Memory B cell (primary cell): ENCODE measurements at regions not wholly inside any gene's neighbourhood (a gene's known extent, or its start where the extent isn't known, plus 50 kb on each side); places are given as distances from the start of the nearest gene placed in this dataset.

ENCODE experiments used
- ATAC-seq: fragments of 150-1000 bp; cut with Tn5 transposase; 2 replicates; pipeline ENCODE4 v1.10.0; 2021; ENCODE audit warnings: low read depth, mild to moderate bottlenecking, moderate library complexity
- DNase-seq, 2 donors: peaks; one replicate each; pipeline ENCODE4 v3.0.0; 2022; ENCODE audit warnings: low spot score in 2 of 2
- H3K27ac Mint-ChIP-seq: one replicate; pipeline ENCODE4 v1.8.0; 2022; ENCODE audit warnings: mild to moderate bottlenecking, moderate library complexity, mixed read lengths
- H3K27me3 Mint-ChIP-seq: one replicate; pipeline ENCODE4 v1.8.0; 2022; ENCODE audit warnings: mixed read lengths
- H3K36me3 Mint-ChIP-seq: one replicate; pipeline ENCODE4 v1.8.0; 2022; ENCODE audit warnings: mild to moderate bottlenecking, mixed read lengths
- H3K4me1 Mint-ChIP-seq: one replicate; pipeline ENCODE4 v1.8.0; 2022; ENCODE audit warnings: mixed read lengths
- H3K4me3 Mint-ChIP-seq: one replicate; pipeline ENCODE4 v1.8.0; 2022; ENCODE audit warnings: mild to moderate bottlenecking, moderate library complexity, mixed read lengths
- H3K9me3 Mint-ChIP-seq: one replicate; pipeline ENCODE4 v1.8.0; 2022; ENCODE audit warnings: mixed read lengths

- H3K4me3 Mint-ChIP-seq = no peak overlapping the region
- no peaks in the 10 kb centered on the region for H3K36me3 Mint-ChIP-seq
- peaks cover 10% of the 10 kb centered on the region for H3K27me3 Mint-ChIP-seq
- H3K9me3 Mint-ChIP-seq = no peaks in the 10 kb centered on the region
- H3K4me1 Mint-ChIP-seq = no peaks in the 10 kb centered on the region
- ATAC-seq (no peak), DNase-seq (no peak)
- no peak overlapping the region for H3K27ac Mint-ChIP-seq
Observed at GRCh38 chr2:59296279-59296678, 1055.2 kb upstream of the FANCL start.

GRCh38 chr2:59295524-59296162 is 1054.5 kb upstream of the FANCL start:
- H3K4me3 Mint-ChIP-seq = no peak overlapping the region
- H3K27me3 Mint-ChIP-seq = peaks cover 10% of the 10 kb centered on the region
- no peak overlapping the region for H3K27ac Mint-ChIP-seq
- no peak for ATAC-seq
- H3K36me3 Mint-ChIP-seq = no peaks in the 10 kb centered on the region
- no peaks in the 10 kb centered on the region for H3K4me1 Mint-ChIP-seq
- no peaks in the 10 kb centered on the region for H3K9me3 Mint-ChIP-seq
- DNase-seq = no peak

GRCh38 chr2:59288771-59289170 is 1047.6 kb upstream of the FANCL start:
- Mint-ChIP-seq H3K27me3 (peaks cover 14% of the 10 kb centered on the region), H3K27ac (no peak overlapping the region), H3K4me3 (no peak overlapping the region), H3K9me3 (no peaks in the 10 kb centered on the region), H3K36me3 (no peaks in the 10 kb centered on the region), H3K4me1 (peaks cover 5% of the 10 kb centered on the region)
- DNase-seq (no peak), ATAC-seq (no peak)

- ATAC-seq = no peak
- no peak for DNase-seq
- Mint-ChIP-seq H3K27me3 (peaks cover 6% of the 10 kb centered on the region), H3K9me3 (no peaks in the 10 kb centered on the region), H3K4me3 (no peak overlapping the region), H3K4me1 (peaks cover 5% of the 10 kb centered on the region), H3K36me3 (no peaks in the 10 kb centered on the region), H3K27ac (no peak overlapping the region)
Observed at GRCh38 chr2:59282374-59283057, 1041.4 kb upstream of the FANCL start.

- H3K4me1 Mint-ChIP-seq = no peaks in the 10 kb centered on the region
- DNase-seq (no peak), ATAC-seq (no peak)
- no peaks in the 10 kb centered on the region for H3K36me3 Mint-ChIP-seq
- no peak overlapping the region for H3K4me3 Mint-ChIP-seq
- peaks cover 6% of the 10 kb centered on the region for H3K27me3 Mint-ChIP-seq
- no peak overlapping the region for H3K27ac Mint-ChIP-seq
- no peaks in the 10 kb centered on the region for H3K9me3 Mint-ChIP-seq
Observed at GRCh38 chr2:59277671-59278070, 1036.5 kb upstream of the FANCL start.

GRCh38 chr2:59276917-59277316 is 1035.8 kb upstream of the FANCL start:
- ATAC-seq (no peak), DNase-seq (no peak)
- H3K9me3 Mint-ChIP-seq = no peaks in the 10 kb centered on the region
- H3K4me1 Mint-ChIP-seq = no peaks in the 10 kb centered on the region
- H3K36me3 Mint-ChIP-seq = no peaks in the 10 kb centered on the region
- no peak overlapping the region for H3K4me3 Mint-ChIP-seq
- peaks cover 6% of the 10 kb centered on the region for H3K27me3 Mint-ChIP-seq
- H3K27ac Mint-ChIP-seq = no peak overlapping the region

GRCh38 chr2:59276033-59276432 is 1034.9 kb upstream of the FANCL start:
- Mint-ChIP-seq H3K4me1 (no peaks in the 10 kb centered on the region), H3K9me3 (no peaks in the 10 kb centered on the region), H3K27me3 (peaks cover 6% of the 10 kb centered on the region), H3K27ac (no peak overlapping the region), H3K4me3 (no peak overlapping the region), H3K36me3 (no peaks in the 10 kb centered on the region)
- no peak for ATAC-seq
- DNase-seq = no peak

- H3K4me3 Mint-ChIP-seq = no peak overlapping the region
- no peaks in the 10 kb centered on the region for H3K9me3 Mint-ChIP-seq
- peaks cover 4% of the 10 kb centered on the region for H3K27me3 Mint-ChIP-seq
- no peaks in the 10 kb centered on the region for H3K4me1 Mint-ChIP-seq
- H3K27ac Mint-ChIP-seq = no peak overlapping the region
- H3K36me3 Mint-ChIP-seq = no peaks in the 10 kb centered on the region
- DNase-seq = no peak
- no peak for ATAC-seq
Observed at GRCh38 chr2:59266453-59266852, 1025.3 kb upstream of the FANCL start.

- DNase-seq = no peak
- Mint-ChIP-seq H3K27ac (no peak overlapping the region), H3K9me3 (no peaks in the 10 kb centered on the region), H3K27me3 (peaks cover 2% of the 10 kb centered on the region), H3K4me1 (peaks cover 2% of the 10 kb centered on the region), H3K4me3 (no peak overlapping the region), H3K36me3 (no peaks in the 10 kb centered on the region)
- no peak for ATAC-seq
Observed at GRCh38 chr2:59259913-59260312, 1018.8 kb upstream of the FANCL start.

GRCh38 chr2:59256290-59256689 is 1015.2 kb upstream of the FANCL start:
- no peak overlapping the region for H3K27ac Mint-ChIP-seq
- peaks cover 2% of the 10 kb centered on the region for H3K4me1 Mint-ChIP-seq
- no peak overlapping the region for H3K4me3 Mint-ChIP-seq
- DNase-seq = no peak
- H3K9me3 Mint-ChIP-seq = no peaks in the 10 kb centered on the region
- ATAC-seq = no peak
- H3K27me3 Mint-ChIP-seq = peaks cover 7% of the 10 kb centered on the region
- no peaks in the 10 kb centered on the region for H3K36me3 Mint-ChIP-seq

GRCh38 chr2:59254279-59254678 is 1013.2 kb upstream of the FANCL start:
- H3K9me3 Mint-ChIP-seq = no peaks in the 10 kb centered on the region
- H3K4me3 Mint-ChIP-seq = no peak overlapping the region
- no peaks in the 10 kb centered on the region for H3K36me3 Mint-ChIP-seq

GRCh38 chr2:59250307-59250677 is 1009.2 kb upstream of the FANCL start:
- DNase-seq = no peak

More at GRCh38 chr2:59254279-59254678, 1013.2 kb upstream of the FANCL start:
- Mint-ChIP-seq H3K27ac (no peak overlapping the region), H3K27me3 (peaks cover 10% of the 10 kb centered on the region), H3K4me1 (peaks cover 2% of the 10 kb centered on the region)
- DNase-seq (no peak), ATAC-seq (no peak)

GRCh38 chr2:59249441-59250306 is 1008.5 kb upstream of the FANCL start:
- DNase-seq (no peak), ATAC-seq (no peak)
- Mint-ChIP-seq H3K4me1 (no peaks in the 10 kb centered on the region), H3K4me3 (no peak overlapping the region), H3K9me3 (no peaks in the 10 kb centered on the region), H3K27ac (no peak overlapping the region), H3K36me3 (no peaks in the 10 kb centered on the region), H3K27me3 (peaks cover 16% of the 10 kb centered on the region)

More at GRCh38 chr2:59250307-59250677, 1009.2 kb upstream of the FANCL start:
- H3K4me1 Mint-ChIP-seq = no peaks in the 10 kb centered on the region
- H3K4me3 Mint-ChIP-seq = no peak overlapping the region
- no peak overlapping the region for H3K27ac Mint-ChIP-seq
- H3K36me3 Mint-ChIP-seq = no peaks in the 10 kb centered on the region
- ATAC-seq = no peak
- no peaks in the 10 kb centered on the region for H3K9me3 Mint-ChIP-seq
- peaks cover 13% of the 10 kb centered on the region for H3K27me3 Mint-ChIP-seq

GRCh38 chr2:59239146-59239545 is 998.0 kb upstream of the FANCL start:
- no peak for ATAC-seq
- H3K4me3 Mint-ChIP-seq = no peak overlapping the region
- no peak overlapping the region for H3K27ac Mint-ChIP-seq
- H3K9me3 Mint-ChIP-seq = peaks cover 1% of the 10 kb centered on the region
- H3K4me1 Mint-ChIP-seq = peaks cover 4% of the 10 kb centered on the region
- no peaks in the 10 kb centered on the region for H3K36me3 Mint-ChIP-seq
- no peak for DNase-seq
- peaks cover 7% of the 10 kb centered on the region for H3K27me3 Mint-ChIP-seq
